Left ventricle myocardium inferior (tissue), 1 donor: ENCODE measurements at regions not wholly inside any gene's neighbourhood (a gene's known extent, or its start where the extent isn't known, plus 50 kb on each side); places are given as distances from the start of the nearest gene placed in this dataset.

Experiments used
- DNase-seq: peaks from one replicate; pipeline ENCODE4 v3.0.0-alpha.2; 2020
- H3K27ac ChIP-seq: fragments of 200-600 bp; replicated peaks from 2 replicates; pipeline ENCODE4 v1.8.0; 2021
- H3K27me3 ChIP-seq: fragments of 200-600 bp; 2 replicates; pipeline ENCODE4 v1.8.0; 2021; ENCODE audit warnings: low read depth
- H3K36me3 ChIP-seq: fragments of 200-600 bp; 2 replicates; pipeline ENCODE4 v1.8.0; 2021
- H3K4me1 ChIP-seq: fragments of 200-600 bp; 2 replicates; pipeline ENCODE4 v1.8.0; 2021
- H3K4me3 ChIP-seq: fragments of 200-600 bp; 2 replicates; pipeline ENCODE4 v1.8.0; 2021; ENCODE audit warnings: mild to moderate bottlenecking, moderate library complexity
- H3K9me3 ChIP-seq: fragments of 200-600 bp; replicated peaks from 2 replicates; pipeline ENCODE4 v1.8.0; 2021
- CTCF ChIP-seq: fragments of 200-600 bp; IDR thresholded peaks from 2 replicates; pipeline ENCODE4 v1.8.0; 2021; ENCODE audit warnings: antibody characterized with exemption, mild to moderate bottlenecking, borderline replicate concordance
- intact Hi-C: fragments of 100-400 bp; cut with micrococcal nuclease; formaldehyde crosslinking; loops from one replicate; pipeline ENCODE4 v1.11.0; 2022
- donor health status: DM: no; HTN: yes; CAD: no; lungs with severe emphysema.

- H3K36me3 ChIP-seq = no peaks in the 10 kb centered on the region
- no peaks in the 10 kb centered on the region for H3K9me3 ChIP-seq
- H3K4me3 ChIP-seq = no peak overlapping the region
- H3K27ac ChIP-seq = no peak overlapping the region
- intact Hi-C loops = no loop called here
- TF ChIP-seq CTCF = no peak
- H3K4me1 ChIP-seq = no peaks in the 10 kb centered on the region
- DNase-seq = no peak
- no peaks in the 10 kb centered on the region for H3K27me3 ChIP-seq
Observed at GRCh38 chr1:78829644-78830043, 176.9 kb downstream of the ADGRL4 start.

GRCh38 chr1:78830321-78830720 is 176.2 kb downstream of the ADGRL4 start:
- H3K27ac ChIP-seq = no peak overlapping the region
- no peak overlapping the region for H3K4me3 ChIP-seq
- no peaks in the 10 kb centered on the region for H3K27me3 ChIP-seq
- no peak for TF ChIP-seq CTCF
- H3K9me3 ChIP-seq = no peaks in the 10 kb centered on the region
- H3K36me3 ChIP-seq = no peaks in the 10 kb centered on the region
- intact Hi-C loops = no loop called here
- DNase-seq = no peak
- no peaks in the 10 kb centered on the region for H3K4me1 ChIP-seq

- Histone ChIP-seq H3K4me1 (no peaks in the 10 kb centered on the region), H3K36me3 (no peaks in the 10 kb centered on the region), H3K27ac (no peak overlapping the region), H3K9me3 (no peaks in the 10 kb centered on the region), H3K4me3 (no peak overlapping the region), H3K27me3 (no peaks in the 10 kb centered on the region)
- DNase-seq = no peak
- no peak for TF ChIP-seq CTCF
- intact Hi-C loops = no loop called here
Observed at GRCh38 chr1:78831731-78832360, 174.7 kb downstream of the ADGRL4 start.

- Histone ChIP-seq H3K4me1 (no peaks in the 10 kb centered on the region), H3K27ac (no peak overlapping the region), H3K4me3 (no peak overlapping the region), H3K9me3 (no peaks in the 10 kb centered on the region), H3K27me3 (no peaks in the 10 kb centered on the region), H3K36me3 (no peaks in the 10 kb centered on the region)
- TF ChIP-seq CTCF = no peak
- no peak for DNase-seq
- intact Hi-C loops = no loop called here
Observed at GRCh38 chr1:78833491-78833890, 173.0 kb downstream of the ADGRL4 start.

GRCh38 chr1:78834201-78834741 is 172.3 kb downstream of the ADGRL4 start:
- no peak for TF ChIP-seq CTCF

More at GRCh38 chr1:78834201-78834741, 172.3 kb downstream of the ADGRL4 start:
- intact Hi-C loops = no loop called here
- H3K27me3 ChIP-seq = no peaks in the 10 kb centered on the region
- H3K4me1 ChIP-seq = no peaks in the 10 kb centered on the region
- no peak for DNase-seq
- no peaks in the 10 kb centered on the region for H3K36me3 ChIP-seq
- no peak overlapping the region for H3K27ac ChIP-seq
- H3K4me3 ChIP-seq = no peak overlapping the region
- no peaks in the 10 kb centered on the region for H3K9me3 ChIP-seq
